Suppressor macrophage treated with lipopolysaccharide for 4 hours (primary cell): ENCODE measurements at regions not wholly inside any gene's neighbourhood (a gene's known extent, or its start where the extent isn't known, plus 50 kb on each side); places are given as distances from the start of the nearest gene placed in this dataset.
"Not testable (repeated sequence)": the region's sequence is repeated elsewhere in the genome, so short reads cannot be mapped to it uniquely, and the experiment has no call there.

Experiments used
- DNase-seq: peaks from one replicate; pipeline ENCODE4 v3.0.0-alpha.2; 2020

DNA sequence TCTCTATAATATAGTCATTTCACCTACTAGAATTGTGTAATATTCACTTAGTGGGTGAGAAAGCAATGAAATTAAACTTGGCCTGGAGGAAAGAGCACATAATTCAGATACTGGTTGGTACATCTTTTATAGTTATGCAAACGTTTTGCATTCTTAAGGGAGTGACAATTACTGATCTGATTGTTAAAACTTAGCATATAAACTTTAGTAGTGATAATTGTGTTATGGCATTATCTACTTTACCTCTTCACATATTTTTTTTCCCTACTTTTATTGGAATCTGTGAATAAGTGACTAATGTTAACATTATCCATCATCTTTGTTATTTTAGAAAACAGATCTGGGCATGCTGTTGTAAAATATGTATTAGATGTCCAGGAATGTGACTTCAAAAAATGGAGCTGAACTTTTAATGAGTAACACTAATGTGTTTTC, 217.4 kb upstream of the GIMD1 start:
- DNase-seq = no peak

GRCh38 chr4:106584337-106584989, 215.9 kb upstream of the GIMD1 start:
- no peak for DNase-seq

DNA sequence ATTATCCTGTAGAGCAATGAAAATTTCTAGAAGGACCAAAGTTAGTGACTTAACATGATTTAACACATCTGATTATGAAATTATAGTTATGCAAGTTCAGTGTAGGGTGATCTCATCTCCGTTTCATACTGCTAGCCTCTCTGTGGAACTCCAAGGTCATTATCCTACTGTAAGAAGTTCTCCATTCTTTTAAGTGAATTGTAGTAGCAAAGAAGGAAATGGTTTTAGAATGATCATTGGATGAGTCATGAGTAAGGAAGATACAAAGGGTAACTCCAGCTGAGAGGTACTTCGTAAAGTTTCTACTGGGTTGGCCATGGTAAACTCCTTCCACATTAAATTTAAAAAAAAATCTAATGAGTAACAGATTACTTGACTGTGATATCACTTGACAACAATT, 215.0 kb upstream of the GIMD1 start:
- peak; percentile 52 for DNase-seq

GRCh38 chr4:106583108-106583507, 214.5 kb upstream of the GIMD1 start:
- DNase-seq = no peak

DNA sequence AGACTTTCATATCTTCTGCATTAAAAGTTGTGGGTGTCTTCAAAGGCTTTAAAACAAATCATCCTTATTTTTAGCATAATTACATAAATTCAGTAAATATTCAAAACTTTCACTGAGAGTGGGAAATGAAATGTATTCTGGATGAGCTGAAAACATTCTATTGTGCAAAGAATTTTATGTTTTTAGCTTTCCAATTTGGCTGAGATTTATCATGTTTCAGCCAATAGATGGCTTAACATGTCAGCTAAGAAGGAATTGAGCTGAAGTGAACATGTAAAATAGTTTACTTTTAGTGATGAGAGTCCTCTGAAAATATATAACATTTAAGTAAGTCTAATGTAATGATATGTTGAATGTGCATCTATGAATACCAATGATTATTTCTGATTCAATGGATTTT, 213.5 kb upstream of the GIMD1 start:
- no peak for DNase-seq

DNA sequence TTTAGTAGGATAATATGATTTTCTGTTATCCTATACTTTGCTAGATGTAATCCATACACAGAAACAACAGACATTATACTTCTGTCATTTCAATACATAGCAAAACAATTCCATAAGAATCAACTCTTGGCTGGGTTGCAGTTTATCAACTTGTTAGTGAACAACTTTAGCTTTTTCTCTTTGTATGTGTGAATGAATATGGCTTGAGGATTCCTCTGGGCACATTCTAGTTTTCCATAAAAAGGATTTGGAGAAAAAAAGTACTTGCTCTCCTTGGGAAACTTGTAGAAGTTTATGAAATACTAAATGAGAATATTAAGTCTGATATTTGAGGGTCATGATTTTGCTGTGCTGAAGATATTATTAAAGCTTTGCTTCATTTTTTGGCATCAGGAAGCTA, 210.7 kb upstream of the GIMD1 start:
- DNase-seq = no peak

DNA sequence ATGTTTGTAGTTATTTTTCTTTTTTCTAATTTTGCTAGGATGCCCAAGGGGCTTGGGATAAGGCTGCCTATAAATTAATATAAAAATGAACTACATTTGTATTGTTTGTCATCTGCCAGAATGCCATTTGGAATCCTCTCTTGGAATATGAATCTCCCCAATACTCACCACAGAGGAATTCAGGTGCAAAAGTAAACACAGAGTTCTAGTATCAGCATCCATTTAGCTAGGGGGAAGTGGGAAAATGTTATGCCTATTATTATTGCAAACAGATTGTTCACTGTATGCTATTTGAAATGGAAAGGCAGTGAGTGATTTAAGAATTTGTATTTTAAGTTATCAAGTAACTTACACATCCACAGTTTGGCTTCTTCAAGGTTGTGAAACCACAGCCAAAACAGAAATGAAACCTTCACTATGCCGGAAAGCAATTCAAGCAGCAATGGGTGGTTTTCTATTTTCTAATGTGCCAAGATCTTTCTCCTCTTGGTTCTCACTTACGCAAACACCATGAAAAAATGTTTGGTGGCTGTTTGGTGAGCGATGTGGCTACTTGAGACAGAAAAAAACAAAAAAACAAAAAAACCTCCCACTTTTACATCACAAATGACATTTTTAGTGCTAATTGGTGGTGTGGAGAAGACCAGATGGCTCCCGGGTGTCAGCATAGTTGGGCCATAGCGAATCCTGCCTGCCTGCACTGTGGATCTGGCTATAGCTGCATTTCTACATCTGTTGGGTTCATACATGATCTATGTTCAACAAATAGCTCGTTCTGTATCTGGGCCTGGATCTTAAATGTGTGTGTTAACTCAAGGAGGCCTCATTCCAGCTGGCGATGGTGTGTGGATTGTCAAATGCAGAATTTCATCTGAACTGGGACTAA, 200.8 kb upstream of the GIMD1 start:
- no peak for DNase-seq

DNA sequence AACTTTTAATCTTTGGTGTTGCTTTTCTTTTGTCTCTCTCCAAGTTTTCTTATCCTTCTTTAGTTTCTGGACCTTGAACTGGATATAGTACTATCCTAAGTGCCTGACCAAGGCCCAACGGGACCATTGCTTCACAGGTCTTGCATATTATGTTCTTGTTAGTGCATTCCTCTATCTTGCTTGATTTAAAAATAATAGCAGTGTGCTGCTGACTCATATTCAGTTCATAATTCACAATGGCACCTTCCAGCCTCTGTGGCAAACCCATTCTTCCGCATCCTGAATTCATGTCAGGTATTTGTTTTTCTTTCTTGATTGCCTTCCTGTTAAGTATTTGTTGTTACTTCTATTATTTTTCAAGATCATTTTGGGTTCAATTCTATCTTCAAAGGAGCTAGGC, 197.1 kb upstream of the GIMD1 start:
- no peak for DNase-seq

GRCh38 chr4:106563637-106564036, 195.1 kb upstream of the GIMD1 start:
- DNase-seq = not testable (repeated sequence)

GRCh38 chr4:106551724-106552123, 183.1 kb upstream of the GIMD1 start:
- DNase-seq = no peak

- no peak for DNase-seq
Measured at GRCh38 chr4:106548446-106549044, 180.0 kb upstream of the GIMD1 start.

GRCh38 chr4:106546370-106546769, 177.8 kb upstream of the GIMD1 start:
- no peak for DNase-seq

GRCh38 chr4:106542609-106543008, 174.0 kb upstream of the GIMD1 start:
- not testable (repeated sequence) for DNase-seq

- no peak for DNase-seq
Measured at GRCh38 chr4:106541253-106541652, 172.7 kb upstream of the GIMD1 start.

DNA sequence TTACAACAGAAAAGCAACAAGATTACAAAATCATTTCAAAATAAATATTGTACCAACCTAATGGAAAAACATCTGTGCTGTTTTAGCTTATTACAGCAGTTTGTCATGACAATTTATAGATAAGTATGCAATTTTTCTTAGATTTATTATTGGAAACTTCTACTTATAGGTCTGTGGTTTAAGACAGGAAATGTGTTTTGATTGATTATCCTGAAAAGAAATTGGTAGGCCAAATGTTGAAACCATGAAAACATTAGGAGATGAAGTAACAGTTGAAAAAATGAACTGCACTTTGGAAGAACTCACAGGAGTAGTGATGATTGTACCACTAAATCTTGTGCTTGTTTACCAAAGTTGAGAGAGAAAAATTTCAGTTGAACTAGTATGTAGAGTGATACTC, 162.2 kb upstream of the GIMD1 start:
- no peak for DNase-seq

DNA sequence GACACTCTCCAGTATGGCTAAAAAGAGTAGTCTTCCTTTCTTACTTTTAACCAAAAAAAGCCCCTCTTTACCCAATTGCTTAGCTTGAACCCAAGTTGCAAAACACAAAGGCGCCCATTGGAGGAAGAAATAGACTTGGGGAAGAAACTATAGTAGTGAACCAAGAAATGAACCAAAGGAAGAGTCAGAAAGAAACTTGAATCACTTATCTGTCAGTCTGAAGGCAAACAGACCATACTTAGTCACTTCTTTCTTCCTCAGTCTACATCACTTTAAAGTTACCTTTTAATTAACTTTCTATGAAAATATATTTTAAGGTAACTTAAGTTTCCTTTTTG, 161.4 kb upstream of the GIMD1 start:
- no peak for DNase-seq

- no peak for DNase-seq
Measured at GRCh38 chr4:106529348-106530023, 160.9 kb upstream of the GIMD1 start.

DNA sequence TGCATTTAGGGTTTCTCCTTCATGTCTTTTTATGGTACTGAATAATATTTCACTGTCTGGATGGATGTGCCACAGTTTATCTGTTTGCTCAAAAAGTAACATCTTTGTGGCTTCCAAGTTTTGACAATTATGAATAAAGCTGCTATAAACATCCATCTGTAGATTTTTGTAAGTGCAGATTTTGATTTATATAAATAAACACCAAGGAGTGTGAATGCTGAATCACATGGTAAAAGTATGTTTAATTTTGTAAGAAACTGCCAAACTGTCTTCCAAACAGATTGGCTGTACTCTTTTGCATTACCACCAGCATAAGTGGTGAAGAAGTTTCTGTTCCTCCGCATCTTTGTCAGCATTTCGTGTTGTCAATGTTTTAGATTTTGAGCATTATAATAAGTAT, 158.7 kb upstream of the GIMD1 start:
- DNase-seq = no peak

- DNase-seq = not testable (repeated sequence)
Measured at GRCh38 chr4:106525425-106525824, 156.8 kb upstream of the GIMD1 start.

DNA sequence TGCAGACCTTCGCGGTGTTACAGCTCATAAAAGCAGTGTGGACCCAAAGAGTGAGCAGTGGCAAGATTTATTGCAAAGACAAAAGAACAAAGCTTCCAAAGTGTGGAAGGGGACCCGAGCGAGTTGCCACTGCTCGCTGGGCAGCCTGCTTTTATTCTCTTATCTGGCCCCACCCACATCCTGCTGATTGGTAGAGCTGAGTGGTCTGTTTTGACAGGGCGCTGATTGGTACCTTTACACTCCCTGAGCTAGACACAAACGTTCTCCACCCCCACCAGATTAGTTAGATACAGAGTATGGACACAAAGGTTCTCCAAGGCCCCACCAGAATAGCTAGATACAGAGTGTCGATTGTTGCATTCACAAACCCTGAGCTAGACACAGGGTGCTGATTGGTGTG, 156.2 kb upstream of the GIMD1 start:
- not testable (repeated sequence) for DNase-seq

GRCh38 chr4:106522839-106523238, 154.3 kb upstream of the GIMD1 start:
- no peak for DNase-seq

- no peak for DNase-seq
Measured at GRCh38 chr4:106512706-106513105, 144.1 kb upstream of the GIMD1 start.

- DNase-seq = no peak
Measured at GRCh38 chr4:106507440-106507839, 138.9 kb upstream of the GIMD1 start.
